Stimulated activated naive B cell treated with anti-CD40 and anti-IgM and Interleukin-4, amounts not matched to agents 10 μg/mL and 1 μg/mL and 100 μg/mL, for 72 hours (primary cell): ENCODE measurements at regions not wholly inside any gene's neighbourhood (a gene's known extent, or its start where the extent isn't known, plus 50 kb on each side); places are given as distances from the start of the nearest gene placed in this dataset.
A peak's percentile ranks its signal among the peaks of the same experiment; 100 is the strongest.

Experiments used
- ATAC-seq, 2 donors: fragments of 150-1000 bp; cut with Tn5 transposase; replicated peaks; 2 replicates each; pipeline ENCODE4 v1.10.0; 2021; ENCODE audit warnings: moderate library complexity in 1 of 2
- DNase-seq: peaks from one replicate; pipeline ENCODE4 v3.0.0; 2021
- H3K27ac Mint-ChIP-seq: one replicate; pipeline ENCODE4 v1.8.0; 2022; ENCODE audit warnings: mild to moderate bottlenecking, mixed read lengths
- H3K27me3 Mint-ChIP-seq, 2 donors: one replicate each; pipeline ENCODE4 v1.8.0; 2022; ENCODE audit warnings: mixed read lengths in 2 of 2
- H3K36me3 Mint-ChIP-seq, 2 donors: one replicate each; pipeline ENCODE4 v1.8.0; 2022; ENCODE audit warnings: mixed read lengths in 2 of 2, mild to moderate bottlenecking in 1 of 2
- H3K4me1 Mint-ChIP-seq, 2 donors: one replicate each; pipeline ENCODE4 v1.8.0; 2022; ENCODE audit warnings: mixed read lengths in 2 of 2, mild to moderate bottlenecking in 1 of 2
- H3K4me3 Mint-ChIP-seq, 2 donors: one replicate each; pipeline ENCODE4 v1.8.0; 2022; ENCODE audit warnings: mild to moderate bottlenecking in 2 of 2, mixed read lengths in 2 of 2, moderate library complexity in 1 of 2
- H3K9me3 Mint-ChIP-seq, 2 donors: one replicate each; pipeline ENCODE4 v1.8.0; 2022; ENCODE audit warnings: mixed read lengths in 2 of 2, mild to moderate bottlenecking in 1 of 2

DNA sequence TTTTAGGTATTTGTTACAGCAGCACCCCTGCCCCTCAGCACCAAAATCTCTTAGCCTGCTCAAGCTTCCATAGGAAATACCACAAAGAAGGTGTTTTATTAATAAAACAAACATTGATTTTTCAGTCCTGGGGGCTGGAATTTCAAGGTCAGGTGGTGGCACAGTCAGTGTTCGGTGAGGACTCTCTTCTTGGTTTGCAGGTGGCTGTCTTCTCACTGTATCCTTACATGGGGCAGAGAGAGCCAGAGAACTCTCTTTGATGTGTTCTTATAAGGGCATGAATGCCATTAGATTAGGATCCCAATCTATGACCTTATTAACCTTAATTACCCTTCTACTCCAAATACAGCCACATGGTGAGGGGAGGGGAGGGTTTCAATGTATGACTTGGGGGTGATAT, 112.3 kb upstream of the PFKP start:
- ATAC-seq (no peak), DNase-seq (no peak)
- H3K27me3 Mint-ChIP-seq: peaks cover 23 to 30% of the 10 kb centered on the region in 2 donors
- H3K4me1 Mint-ChIP-seq: peaks cover 13 to 22% of the 10 kb centered on the region in 2 donors
- no peak overlapping the region for H3K27ac Mint-ChIP-seq
- no peak overlapping the region for H3K4me3 Mint-ChIP-seq
- H3K36me3 Mint-ChIP-seq: peaks cover 14 to 19% of the 10 kb centered on the region in 2 donors
- H3K9me3 Mint-ChIP-seq: peaks cover 18 to 24% of the 10 kb centered on the region in 2 donors

- H3K4me3 Mint-ChIP-seq: no peak overlapping the region
- H3K9me3 Mint-ChIP-seq: peaks cover 20 to 27% of the 10 kb centered on the region in 2 donors
- peaks cover 23 to 30% of the 10 kb centered on the region in 2 donors for H3K27me3 Mint-ChIP-seq
- H3K36me3 Mint-ChIP-seq: peaks cover 15 to 31% of the 10 kb centered on the region in 2 donors
- H3K4me1 Mint-ChIP-seq: peaks cover 23 to 36% of the 10 kb centered on the region in 2 donors
- H3K27ac Mint-ChIP-seq: no peak overlapping the region
- ATAC-seq (no peak), DNase-seq (no peak)
Observed at GRCh38 chr10:2953495-2953894, 113.9 kb upstream of the PFKP start.

DNA sequence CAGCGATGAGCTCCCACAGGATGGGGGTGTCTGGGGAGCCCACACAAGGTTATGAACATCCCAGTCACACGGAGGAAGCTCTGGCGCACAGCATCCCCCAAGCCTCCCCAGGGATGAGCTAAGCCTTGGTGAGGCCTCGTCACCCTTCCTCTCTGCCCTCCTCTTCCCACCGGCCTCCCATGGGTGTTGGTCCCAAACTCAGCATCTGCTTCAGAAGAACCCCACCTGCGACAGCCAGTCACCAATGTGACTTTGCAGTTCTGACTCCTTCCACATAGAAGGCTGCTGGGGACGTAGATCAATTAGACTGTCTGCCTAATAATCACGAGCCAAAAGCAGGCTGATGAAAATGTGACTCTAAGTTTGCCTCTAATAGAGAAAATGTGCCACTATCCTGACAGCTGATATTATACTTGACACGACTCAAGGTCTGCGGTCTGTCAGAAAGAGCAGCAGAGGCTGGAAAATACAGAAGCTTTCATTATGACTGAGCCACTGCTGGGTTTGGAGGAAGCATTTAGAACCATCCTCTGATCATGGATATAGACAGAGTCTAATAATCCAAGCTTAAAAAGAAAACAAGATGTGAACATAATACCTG, 116.0 kb upstream of the PFKP start:
- peaks cover 26 to 27% of the 10 kb centered on the region in 2 donors for H3K27me3 Mint-ChIP-seq
- H3K27ac Mint-ChIP-seq: peak overlapping the region; percentile 97
- peak; percentile 34 for DNase-seq
- H3K4me1 Mint-ChIP-seq: peaks cover 28 to 45% of the 10 kb centered on the region in 2 donors
- peak overlapping the region in 1 of 2 donors; percentile 37 for H3K4me3 Mint-ChIP-seq
- H3K36me3 Mint-ChIP-seq: peaks cover 9 to 38% of the 10 kb centered on the region in 2 donors
- peaks cover 18 to 30% of the 10 kb centered on the region in 2 donors for H3K9me3 Mint-ChIP-seq
- ATAC-seq: peak; percentile 63 to 66

GRCh38 chr10:2950546-2950945, 116.8 kb upstream of the PFKP start:
- peaks cover 15 to 25% of the 10 kb centered on the region in 2 donors for H3K9me3 Mint-ChIP-seq
- peak overlapping the region; percentile 97 for H3K27ac Mint-ChIP-seq
- H3K4me3 Mint-ChIP-seq: peak overlapping the region; percentile 53 to 65
- H3K36me3 Mint-ChIP-seq: peaks cover 9 to 41% of the 10 kb centered on the region in 2 donors
- DNase-seq (no peak), ATAC-seq (no peak)
- H3K27me3 Mint-ChIP-seq: peaks cover 27 to 32% of the 10 kb centered on the region in 2 donors
- H3K4me1 Mint-ChIP-seq: peaks cover 28 to 52% of the 10 kb centered on the region in 2 donors

- DNase-seq: peak; percentile 32
- Mint-ChIP-seq H3K9me3 (peaks cover 15 to 25% of the 10 kb centered on the region in 2 donors), H3K4me1 (peaks cover 30 to 58% of the 10 kb centered on the region in 2 donors), H3K36me3 (peaks cover 9 to 41% of the 10 kb centered on the region in 2 donors), H3K27ac (peak overlapping the region; percentile 97), H3K4me3 (peak overlapping the region in 1 of 2 donors; percentile 41), H3K27me3 (peaks cover 26 to 36% of the 10 kb centered on the region in 2 donors)
- ATAC-seq: peak in 1 of 2 donors; percentile 38
Observed at GRCh38 chr10:2949948-2950354, 117.4 kb upstream of the PFKP start.

DNA sequence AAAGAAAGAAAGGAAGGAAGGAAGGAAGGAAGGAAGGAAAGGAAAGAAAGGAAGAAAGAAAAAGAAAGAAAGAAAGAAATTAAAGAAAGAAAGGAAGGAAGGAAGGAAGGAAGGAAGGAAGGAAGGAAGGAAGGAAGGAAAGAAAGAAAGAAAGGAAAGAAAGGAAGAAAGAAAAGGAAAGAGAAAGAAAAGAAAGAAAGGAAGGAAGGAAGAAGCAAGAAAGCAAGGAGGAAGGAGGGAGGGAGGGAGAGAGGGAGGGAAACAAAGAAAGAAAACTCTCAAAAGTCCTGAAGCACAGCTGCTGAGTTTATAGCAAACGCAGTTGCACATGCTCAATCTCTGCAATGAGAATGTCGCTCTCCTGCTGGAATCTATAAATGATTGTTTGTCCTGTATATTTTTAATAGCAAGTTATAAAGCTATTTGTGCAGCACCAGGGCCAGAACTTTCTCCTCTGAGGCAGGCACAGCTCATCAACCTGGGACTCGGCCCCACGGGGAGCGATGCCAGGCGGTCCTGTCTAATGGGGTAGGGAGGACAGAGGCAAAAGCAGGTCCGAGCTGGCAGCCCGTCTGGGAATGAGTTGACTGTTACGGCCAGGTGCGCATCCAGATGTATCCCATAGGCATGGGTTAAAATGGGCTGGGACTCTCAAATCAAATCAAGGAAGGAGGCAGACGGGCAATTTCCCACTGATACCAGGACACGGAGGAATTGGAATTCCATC, 118.0 kb upstream of the PFKP start:
- DNase-seq (no peak), ATAC-seq (no peak)
- peaks cover 5 to 36% of the 10 kb centered on the region in 2 donors for H3K36me3 Mint-ChIP-seq
- H3K4me1 Mint-ChIP-seq: peaks cover 34 to 62% of the 10 kb centered on the region in 2 donors
- peak overlapping the region; percentile 30 to 41 for H3K4me3 Mint-ChIP-seq
- peaks cover 10 to 20% of the 10 kb centered on the region in 2 donors for H3K9me3 Mint-ChIP-seq
- peaks cover 22 to 36% of the 10 kb centered on the region in 2 donors for H3K27me3 Mint-ChIP-seq
- H3K27ac Mint-ChIP-seq: peak overlapping the region; percentile 97

DNA sequence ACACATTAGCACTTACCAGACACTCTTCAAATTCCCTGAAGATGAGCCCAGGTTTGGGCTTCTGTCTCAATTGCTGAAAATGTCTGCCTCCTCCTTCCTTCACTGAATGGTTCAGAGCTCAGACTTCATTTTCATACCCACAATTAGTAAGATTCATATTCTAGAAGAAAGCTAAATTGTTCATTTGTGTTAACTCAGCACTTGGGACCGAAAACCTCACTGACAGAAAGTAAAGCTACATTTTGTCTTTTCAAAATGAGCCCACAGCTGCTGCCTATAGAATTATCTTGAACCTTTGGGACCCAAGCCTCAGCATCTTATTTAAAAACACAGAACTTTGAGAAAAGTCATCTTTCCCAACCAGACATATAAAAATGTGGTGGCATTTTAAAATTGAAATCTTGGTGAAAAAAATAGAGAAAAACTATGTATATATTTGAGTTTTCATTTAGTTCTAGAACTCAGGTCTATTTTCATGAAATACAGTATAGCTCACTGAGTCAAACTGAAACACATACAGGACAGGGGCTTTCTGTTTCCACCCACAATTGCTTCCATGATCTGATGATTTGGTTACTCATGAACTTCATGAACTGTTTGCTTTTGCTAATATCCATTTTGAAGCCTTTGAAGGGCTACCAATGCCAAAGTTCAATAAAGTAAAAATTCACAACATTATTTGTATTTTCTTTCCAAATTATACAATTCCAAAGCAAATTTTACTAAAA, 119.1 kb upstream of the PFKP start:
- DNase-seq: peak; percentile 41
- Mint-ChIP-seq H3K27me3 (peaks cover 17 to 38% of the 10 kb centered on the region in 2 donors), H3K4me1 (peaks cover 36 to 62% of the 10 kb centered on the region in 2 donors), H3K9me3 (peaks cover 7 to 16% of the 10 kb centered on the region in 2 donors), H3K4me3 (peak overlapping the region in 1 of 2 donors; percentile 52), H3K27ac (peak overlapping the region; percentile 97), H3K36me3 (peaks cover 3 to 32% of the 10 kb centered on the region in 2 donors)
- ATAC-seq: peak; percentile 73 to 83

GRCh38 chr10:2944788-2945187, 122.6 kb upstream of the PFKP start:
- H3K27ac Mint-ChIP-seq: peak overlapping the region; percentile 5
- DNase-seq (no peak), ATAC-seq (peak; percentile 33 to 50)
- H3K27me3 Mint-ChIP-seq: peaks cover 25 to 40% of the 10 kb centered on the region in 2 donors
- H3K4me3 Mint-ChIP-seq: no peak overlapping the region
- peaks cover 3 to 11% of the 10 kb centered on the region in 2 donors for H3K9me3 Mint-ChIP-seq
- H3K36me3 Mint-ChIP-seq: peaks cover 3 to 26% of the 10 kb centered on the region in 2 donors
- H3K4me1 Mint-ChIP-seq: peaks cover 31 to 42% of the 10 kb centered on the region in 2 donors

DNA sequence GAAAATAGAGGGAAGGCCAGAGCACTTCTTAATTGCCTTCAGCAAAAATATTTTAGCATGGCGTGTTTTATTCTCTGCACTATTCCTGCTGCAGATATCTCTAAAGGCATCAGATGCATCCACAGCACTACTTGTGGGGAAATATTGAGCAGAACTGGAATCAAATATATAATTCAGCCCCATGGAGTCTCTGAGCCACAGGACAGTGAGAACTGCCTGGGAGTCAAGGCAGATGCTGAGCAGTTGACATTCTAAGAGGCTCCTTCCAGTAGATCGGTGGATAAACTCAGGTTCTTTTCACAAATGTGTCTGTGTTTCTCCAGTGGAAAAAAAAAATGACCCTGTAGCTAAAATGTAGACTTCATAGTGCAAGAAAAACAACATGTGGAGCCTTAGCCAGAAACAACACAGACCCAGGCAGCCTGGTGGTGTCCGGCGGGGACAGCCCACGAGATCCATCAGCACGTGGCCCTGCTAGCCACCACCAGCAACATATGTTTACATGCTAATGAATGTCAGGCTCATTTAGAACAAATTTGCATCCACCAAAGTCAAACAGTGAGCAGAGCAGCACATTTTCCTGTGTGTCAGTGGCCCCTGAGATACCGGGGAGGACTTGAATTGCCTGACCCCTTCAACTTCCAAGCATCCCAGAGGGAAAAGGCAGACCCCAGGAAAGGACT, 123.3 kb upstream of the PFKP start:
- DNase-seq: no peak
- no peak overlapping the region for H3K4me3 Mint-ChIP-seq
- H3K4me1 Mint-ChIP-seq: peaks cover 31 to 42% of the 10 kb centered on the region in 2 donors
- ATAC-seq: no peak
- peaks cover 3 to 11% of the 10 kb centered on the region in 2 donors for H3K9me3 Mint-ChIP-seq
- H3K27me3 Mint-ChIP-seq: peaks cover 28 to 46% of the 10 kb centered on the region in 2 donors
- H3K27ac Mint-ChIP-seq: no peak overlapping the region
- H3K36me3 Mint-ChIP-seq: peaks cover 3 to 21% of the 10 kb centered on the region in 2 donors

DNA sequence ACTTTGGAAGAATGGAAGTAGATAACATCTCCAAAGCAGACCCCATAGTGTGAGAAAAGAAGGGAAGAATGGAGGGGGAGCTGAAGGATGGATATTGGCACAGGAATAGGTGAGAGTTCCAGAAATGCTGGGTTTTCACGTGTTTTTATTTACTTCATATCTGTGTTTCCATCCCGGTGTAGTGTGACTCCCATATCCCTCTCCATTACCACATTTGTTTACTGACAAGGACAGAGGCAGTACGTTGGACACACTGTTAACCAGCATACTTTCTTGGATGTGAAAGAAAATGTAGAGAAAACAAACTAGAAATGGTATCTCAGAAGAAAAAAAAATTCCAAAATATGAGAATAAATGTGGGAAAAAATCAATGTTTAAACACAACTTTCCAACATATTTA, 124.4 kb upstream of the PFKP start:
- H3K27me3 Mint-ChIP-seq: peaks cover 31 to 53% of the 10 kb centered on the region in 2 donors
- DNase-seq (no peak), ATAC-seq (no peak)
- no peak overlapping the region for H3K4me3 Mint-ChIP-seq
- no peak overlapping the region for H3K27ac Mint-ChIP-seq
- peaks cover 2 to 21% of the 10 kb centered on the region in 2 donors for H3K36me3 Mint-ChIP-seq
- peaks cover 2 to 8% of the 10 kb centered on the region in 2 donors for H3K9me3 Mint-ChIP-seq
- peaks cover 30 to 37% of the 10 kb centered on the region in 2 donors for H3K4me1 Mint-ChIP-seq

GRCh38 chr10:2938869-2939268, 128.5 kb upstream of the PFKP start:
- ATAC-seq: no peak
- no peak for DNase-seq
- peaks cover 2 to 11% of the 10 kb centered on the region in 2 donors for H3K36me3 Mint-ChIP-seq
- peaks cover 0 to 2% of the 10 kb centered on the region in 2 donors for H3K9me3 Mint-ChIP-seq
- no peak overlapping the region for H3K27ac Mint-ChIP-seq
- peaks cover 30 to 40% of the 10 kb centered on the region in 2 donors for H3K27me3 Mint-ChIP-seq
- no peak overlapping the region for H3K4me3 Mint-ChIP-seq
- peaks cover 21 to 23% of the 10 kb centered on the region in 2 donors for H3K4me1 Mint-ChIP-seq

DNA sequence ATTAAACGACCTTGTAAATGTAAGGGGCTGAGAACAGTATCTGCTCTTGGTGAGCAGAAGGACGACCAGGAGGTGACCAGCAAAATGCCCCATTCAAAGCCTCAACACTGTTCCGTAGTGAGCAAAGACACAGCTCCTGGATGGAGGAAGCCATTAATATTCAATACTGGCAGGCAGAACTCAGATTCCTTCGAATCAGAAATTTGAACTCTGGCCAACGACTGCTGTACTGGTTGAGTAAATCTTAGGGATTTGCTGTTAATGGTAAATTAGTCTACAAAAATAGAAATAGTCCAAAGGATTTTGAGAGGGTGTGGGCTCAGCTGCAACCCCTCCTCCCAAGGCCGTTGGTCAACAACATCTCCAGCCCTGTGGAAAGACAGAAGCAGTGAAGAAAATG, 130.5 kb upstream of the PFKP start:
- peaks cover 2 to 11% of the 10 kb centered on the region in 2 donors for H3K36me3 Mint-ChIP-seq
- no peak overlapping the region for H3K4me3 Mint-ChIP-seq
- H3K9me3 Mint-ChIP-seq: no peaks in the 10 kb centered on the region
- H3K27me3 Mint-ChIP-seq: peaks cover 28 to 43% of the 10 kb centered on the region in 2 donors
- no peak for DNase-seq
- H3K27ac Mint-ChIP-seq: no peak overlapping the region
- ATAC-seq: no peak
- peaks cover 19 to 32% of the 10 kb centered on the region in 2 donors for H3K4me1 Mint-ChIP-seq

- Mint-ChIP-seq H3K4me1 (peaks cover 17 to 32% of the 10 kb centered on the region in 2 donors), H3K9me3 (no peaks in the 10 kb centered on the region), H3K27me3 (peaks cover 19 to 34% of the 10 kb centered on the region in 2 donors), H3K27ac (no peak overlapping the region), H3K36me3 (peaks cover 0 to 11% of the 10 kb centered on the region in 2 donors), H3K4me3 (no peak overlapping the region)
- ATAC-seq (no peak), DNase-seq (no peak)
Observed at GRCh38 chr10:2935647-2936386, 131.5 kb upstream of the PFKP start.
